Body of pancreas (tissue), 4 donors: ENCODE measurements at regions not wholly inside any gene's neighbourhood (a gene's known extent, or its start where the extent isn't known, plus 50 kb on each side); places are given as distances from the start of the nearest gene placed in this dataset.

ENCODE experiments used
- ATAC-seq: fragments of 150-250 bp; one replicate; pipeline ENCODE4 v1.9.1; 2016
- DNase-seq, 4 donors: peaks; one replicate each; pipeline ENCODE4 v3.0.0-alpha.2; 2019
- H3K27ac ChIP-seq, 4 donors: fragments of 200-600 bp; sonication (generic); 1 replicate in 3 of 4; 2 replicates in 1 of 4; pipeline versions ENCODE4 v1.5.1 to v1.6.1; 2016 to 2019; ENCODE audit warnings: mild to moderate bottlenecking in 1 of 4, mixed read lengths in 1 of 4, moderate library complexity in 1 of 4
- H3K27me3 ChIP-seq, 2 donors: fragments of 200-600 bp; sonication (generic); one replicate each; pipeline ENCODE4 v1.6.0; 2016; ENCODE audit warnings: mild to moderate bottlenecking in 1 of 2
- H3K36me3 ChIP-seq, 2 donors: fragments of 200-600 bp; sonication (generic); replicated peaks in 1 of 2; 2 replicates each; pipeline ENCODE4 v1.5.1; 2016; ENCODE audit warnings: low read depth in 2 of 2; ENCODE audit not compliant: insufficient read depth in 1 of 2
- H3K4me1 ChIP-seq: fragments of 200-600 bp; sonication (generic); one replicate; pipeline ENCODE4 v1.6.0; 2016
- H3K4me3 ChIP-seq, 2 donors: fragments of 200-600 bp; sonication (generic); 1 replicate in 1 of 2; 2 replicates in 1 of 2; pipeline ENCODE4 v1.5.1; 2016 to 2019
- H3K9me3 ChIP-seq, 3 donors: fragments of 200-600 bp; sonication (generic); 1 replicate in 2 of 3; 2 replicates in 1 of 3; pipeline ENCODE4 v1.5.1; 2016
- CTCF ChIP-seq, 7 experiments: fragments of 450-650 bp in 4 of 7; fragments of 200-600 bp in 3 of 7; sonication (generic) in 3 of 7; IDR thresholded peaks; one replicate each; pipeline ENCODE4 v1.5.1; 2016 to 2019; ENCODE audit warnings: antibody characterized with exemption in 7 of 7
- POLR2A ChIP-seq, 3 donors: fragments of 450-650 bp; IDR thresholded peaks; one replicate each; pipeline ENCODE4 v1.6.1; 2016; ENCODE audit warnings: antibody characterized with exemption in 3 of 3, mild to moderate bottlenecking in 2 of 3
- WGBS, 2 donors: methylation state at CpG; one replicate each; pipeline ENCODE4 v1.1.5; 2017; 5-methylcytosine and 5-hydroxymethylcytosine counted together
- intact Hi-C: fragments of 100-400 bp; cut with DNase I; formaldehyde crosslinking; loops from one replicate; pipeline ENCODE4 v1.15.1; 2023

GRCh38 chr17:33527290-33527689 lies 234.2 kb upstream of the ASIC2 start:
- intact Hi-C loops = no loop called here
- ATAC-seq (no peak), DNase-seq (no peak)
- peaks cover 0 to 8% of the 10 kb centered on the region in 2 donors for H3K27me3 ChIP-seq
- H3K4me1 ChIP-seq = no peaks in the 10 kb centered on the region
- 48 to 60% methylated on average over 3 of the region's 3 CpGs for WGBS, 2 donors
- no peak overlapping the region for H3K4me3 ChIP-seq
- H3K9me3 ChIP-seq = peaks cover 0 to 11% (median 0%) of the 10 kb centered on the region in 3 donors
- no peaks in the 10 kb centered on the region for H3K36me3 ChIP-seq
- TF ChIP-seq POLR2A (IDR thresholded peaks at IDR 0.05) (no peak), CTCF (IDR thresholded peaks at IDR 0.05) (no peak)
- H3K27ac ChIP-seq = no peak overlapping the region

DNA sequence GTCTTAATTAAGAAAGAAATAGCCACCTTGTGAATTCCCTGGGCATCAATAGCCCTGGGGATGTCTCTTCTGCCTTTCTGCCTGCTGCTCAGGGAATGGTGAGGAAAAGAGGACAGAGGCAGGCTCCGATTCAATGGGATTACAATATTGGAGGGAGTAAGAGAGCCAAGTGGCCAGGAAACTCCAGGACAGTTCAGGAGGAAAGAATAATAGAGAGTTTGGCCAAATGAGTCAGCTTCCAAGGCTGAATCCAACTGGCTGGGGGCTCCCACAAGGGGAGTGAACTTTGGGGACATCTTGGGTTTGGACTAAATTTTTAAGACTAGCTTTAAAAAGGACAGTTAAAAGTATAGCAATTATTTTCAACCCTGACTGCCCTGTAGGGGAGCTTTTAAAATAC lies 235.8 kb upstream of the ASIC2 start:
- Histone ChIP-seq H3K27ac (no peak overlapping the region), H3K36me3 (no peaks in the 10 kb centered on the region), H3K4me1 (no peaks in the 10 kb centered on the region), H3K27me3 (peaks cover 0 to 4% of the 10 kb centered on the region in 2 donors), H3K9me3 (peaks cover 0 to 11% (median 0%) of the 10 kb centered on the region in 3 donors), H3K4me3 (no peak overlapping the region)
- 53 to 56% methylated on average over 1 of the region's 1 CpG for WGBS, 2 donors
- DNase-seq = no peak
- TF ChIP-seq CTCF (IDR thresholded peaks at IDR 0.05) (no peak), POLR2A (IDR thresholded peaks at IDR 0.05) (no peak)
- ATAC-seq = no peak
- intact Hi-C loops = no loop called here

DNA sequence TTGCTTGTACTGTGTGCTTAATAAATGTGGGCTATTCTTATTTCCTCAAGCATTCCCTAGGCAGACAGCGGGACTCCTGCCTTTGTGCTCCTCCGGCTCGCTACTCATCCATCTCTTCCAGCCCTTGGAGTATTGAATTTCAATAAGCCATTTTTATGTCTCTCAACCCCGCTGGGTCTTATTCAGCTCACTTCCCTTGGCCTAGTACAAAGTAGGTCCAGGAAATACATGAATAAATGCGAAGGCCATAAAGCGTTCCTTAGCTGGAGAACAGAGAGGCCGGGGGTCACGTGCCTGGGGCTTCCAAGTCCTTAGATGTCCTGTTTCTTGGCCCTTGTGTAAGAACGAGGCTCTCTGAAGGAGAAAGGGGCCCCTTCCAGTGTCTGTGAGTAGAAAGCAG lies 236.7 kb upstream of the ASIC2 start:
- Histone ChIP-seq H3K4me3 (no peak overlapping the region), H3K27me3 (peaks cover 0 to 4% of the 10 kb centered on the region in 2 donors), H3K36me3 (no peaks in the 10 kb centered on the region), H3K9me3 (peaks cover 0 to 11% (median 0%) of the 10 kb centered on the region in 3 donors), H3K27ac (no peak overlapping the region), H3K4me1 (no peaks in the 10 kb centered on the region)
- 70 to 80% methylated on average over 9 of the region's 9 CpGs for WGBS, 2 donors
- TF ChIP-seq POLR2A (IDR thresholded peaks at IDR 0.05) = no peak
- TF ChIP-seq CTCF (IDR thresholded peaks at IDR 0.05) = no peak
- DNase-seq (no peak), ATAC-seq (no peak)
- intact Hi-C loops = no loop called here

GRCh38 chr17:33531311-33531710 lies 238.2 kb upstream of the ASIC2 start:
- peaks cover 0 to 11% (median 0%) of the 10 kb centered on the region in 3 donors for H3K9me3 ChIP-seq
- intact Hi-C loops = no loop called here
- no peak overlapping the region for H3K4me3 ChIP-seq
- peaks cover 0 to 4% of the 10 kb centered on the region in 2 donors for H3K27me3 ChIP-seq
- DNase-seq (no peak), ATAC-seq (no peak)
- H3K4me1 ChIP-seq = no peaks in the 10 kb centered on the region
- WGBS, 2 donors = 71 to 76% methylated on average over 6 of the region's 6 CpGs
- H3K36me3 ChIP-seq = no peaks in the 10 kb centered on the region
- TF ChIP-seq POLR2A (IDR thresholded peaks at IDR 0.05) (no peak), CTCF (IDR thresholded peaks at IDR 0.05) (no peak)
- no peak overlapping the region for H3K27ac ChIP-seq

DNA sequence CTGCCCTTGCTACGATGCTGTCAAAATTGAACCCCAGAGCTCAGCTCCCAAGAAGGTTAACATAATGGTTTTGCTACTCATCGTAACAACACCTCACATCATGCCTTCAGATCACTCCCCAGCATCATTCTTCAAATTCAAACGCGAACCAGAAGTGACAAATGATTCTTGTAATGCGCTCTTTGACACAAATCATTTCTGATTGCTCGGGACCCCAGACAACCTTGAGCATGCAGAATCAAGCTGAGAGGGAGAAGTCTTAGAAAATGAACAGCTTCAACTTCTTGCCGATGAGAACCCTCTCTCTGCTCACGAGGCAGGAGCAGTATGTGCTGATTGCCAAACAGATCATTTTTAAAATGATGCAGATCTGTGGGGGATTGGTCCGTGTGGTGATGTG lies 241.0 kb upstream of the ASIC2 start:
- TF ChIP-seq POLR2A (IDR thresholded peaks at IDR 0.05) = no peak
- intact Hi-C loops = no loop called here
- Histone ChIP-seq H3K27ac (no peak overlapping the region), H3K9me3 (no peaks in the 10 kb centered on the region), H3K36me3 (no peaks in the 10 kb centered on the region), H3K27me3 (no peaks in the 10 kb centered on the region), H3K4me1 (no peaks in the 10 kb centered on the region), H3K4me3 (no peak overlapping the region)
- WGBS, 2 donors = 59 to 62% methylated on average over 9 of the region's 9 CpGs
- no peak for DNase-seq
- ATAC-seq = no peak
